ENCODE measurements at regions not wholly inside any gene's neighbourhood (a gene's known extent, or its start where the extent isn't known, plus 50 kb on each side); places are given as distances from the start of the nearest gene placed in this dataset.

GRCh38 chr2:217489145-217489960, 513.4 kb downstream of the TNS1 start:
- no peaks in the 10 kb centered on the region for H3K27me3 ChIP-seq (ENCODE audit: control insufficient read depth, extremely low read depth, insufficient read depth, low read length)
- H3K9ac ChIP-seq (ENCODE audit: control insufficient read depth, extremely low read depth, insufficient read depth, low read length) = no peak overlapping the region
- H3K9me3 ChIP-seq (ENCODE audit: control insufficient read depth, low read depth, low read length) = no peaks in the 10 kb centered on the region
- H3K4me3 ChIP-seq (ENCODE audit: control insufficient read depth in 2 of 3, extremely low read depth in 1 of 3, insufficient read depth in 2 of 3, low read depth in 1 of 3, low read length in 3 of 3) = no peak overlapping the region
- no peak overlapping the region for H3K27ac ChIP-seq (ENCODE audit: control insufficient read depth, insufficient read depth, low read length)
- no peaks in the 10 kb centered on the region for H3K36me3 ChIP-seq (ENCODE audit: control insufficient read depth in 2 of 2, extremely low read depth in 1 of 2, insufficient read depth in 2 of 2, low read length in 2 of 2)
- H3K4me1 ChIP-seq (ENCODE audit: control insufficient read depth, extremely low read depth, insufficient read depth, low read length) = peaks cover 8% of the 10 kb centered on the region
- FAIRE-seq (peak; percentile 71), DNase-seq (ENCODE audit: low read depth, low spot score) (peak; percentile 23)
- TF ChIP-seq EZH2 (IDR thresholded peaks at IDR 0.05; ENCODE audit: low read length) = no peak
- TF ChIP-seq, protein P1, sequence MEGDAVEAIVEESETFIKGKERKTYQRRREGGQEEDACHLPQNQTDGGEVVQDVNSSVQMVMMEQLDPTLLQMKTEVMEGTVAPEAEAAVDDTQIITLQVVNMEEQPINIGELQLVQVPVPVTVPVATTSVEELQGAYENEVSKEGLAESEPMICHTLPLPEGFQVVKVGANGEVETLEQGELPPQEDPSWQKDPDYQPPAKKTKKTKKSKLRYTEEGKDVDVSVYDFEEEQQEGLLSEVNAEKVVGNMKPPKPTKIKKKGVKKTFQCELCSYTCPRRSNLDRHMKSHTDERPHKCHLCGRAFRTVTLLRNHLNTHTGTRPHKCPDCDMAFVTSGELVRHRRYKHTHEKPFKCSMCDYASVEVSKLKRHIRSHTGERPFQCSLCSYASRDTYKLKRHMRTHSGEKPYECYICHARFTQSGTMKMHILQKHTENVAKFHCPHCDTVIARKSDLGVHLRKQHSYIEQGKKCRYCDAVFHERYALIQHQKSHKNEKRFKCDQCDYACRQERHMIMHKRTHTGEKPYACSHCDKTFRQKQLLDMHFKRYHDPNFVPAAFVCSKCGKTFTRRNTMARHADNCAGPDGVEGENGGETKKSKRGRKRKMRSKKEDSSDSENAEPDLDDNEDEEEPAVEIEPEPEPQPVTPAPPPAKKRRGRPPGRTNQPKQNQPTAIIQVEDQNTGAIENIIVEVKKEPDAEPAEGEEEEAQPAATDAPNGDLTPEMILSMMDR (optimal IDR thresholded peaks at IDR 0.05 in 1 of 3, IDR thresholded peaks at IDR 0.05 in 1 of 3, conservative IDR thresholded peaks at IDR 0.05 in 1 of 3; ENCODE audit: extremely low read depth in 1 of 3, insufficient read depth in 2 of 3, low read length in 3 of 3) = no peak
- no peaks in the 10 kb centered on the region for H3K9me1 ChIP-seq (ENCODE audit: control insufficient read depth, extremely low read depth, insufficient read depth, low read length)
- H3K4me2 ChIP-seq (ENCODE audit: control insufficient read depth, extremely low read depth, insufficient read depth, low read depth, low read length) = peak overlapping the region; percentile 30
- no peaks in the 10 kb centered on the region for H4K20me1 ChIP-seq (ENCODE audit: control insufficient read depth, extremely low read depth, insufficient read depth, low read length)
- H2AFZ ChIP-seq (ENCODE audit: control insufficient read depth, low read length) = no peak overlapping the region
- dilution Hi-C loops (cut with MboI; ENCODE audit: extremely low pct_ligation_motif_present, low sequenced_read_pairs) = no loop called here
- no peaks in the 10 kb centered on the region for H3K79me2 ChIP-seq (ENCODE audit: control insufficient read depth, insufficient read depth, low read length)

DNA sequence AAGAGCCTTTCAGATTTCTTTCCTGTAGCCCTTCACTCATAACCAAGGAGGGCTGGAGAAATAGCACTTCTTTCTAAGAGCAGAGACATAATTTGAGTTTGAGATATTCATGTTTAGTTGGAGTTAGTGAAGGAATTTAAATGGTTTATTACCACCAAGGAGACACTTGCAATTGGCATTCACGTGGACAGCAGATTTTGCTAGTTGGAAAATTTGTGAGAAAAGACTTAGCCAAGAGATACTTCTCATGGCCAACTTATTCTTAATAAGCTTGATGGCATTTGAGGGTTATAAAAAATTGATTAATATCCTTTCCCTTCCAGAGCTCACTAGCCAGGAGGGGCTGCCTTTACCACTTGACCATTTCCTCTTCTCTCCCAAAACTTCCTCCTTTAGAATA, 518.7 kb downstream of the TNS1 start:
- Histone ChIP-seq H3K4me1 (ENCODE audit: control insufficient read depth, extremely low read depth, insufficient read depth, low read length) (no peaks in the 10 kb centered on the region), H4K20me1 (ENCODE audit: control insufficient read depth, extremely low read depth, insufficient read depth, low read length) (no peaks in the 10 kb centered on the region), H3K9me3 (ENCODE audit: control insufficient read depth, low read depth, low read length) (no peaks in the 10 kb centered on the region), H3K27ac (ENCODE audit: control insufficient read depth, insufficient read depth, low read length) (no peak overlapping the region), H2AFZ (ENCODE audit: control insufficient read depth, low read length) (no peak overlapping the region), H3K27me3 (ENCODE audit: control insufficient read depth, extremely low read depth, insufficient read depth, low read length) (no peaks in the 10 kb centered on the region), H3K9ac (ENCODE audit: control insufficient read depth, extremely low read depth, insufficient read depth, low read length) (no peak overlapping the region), H3K36me3 (ENCODE audit: control insufficient read depth in 2 of 2, extremely low read depth in 1 of 2, insufficient read depth in 2 of 2, low read length in 2 of 2) (no peaks in the 10 kb centered on the region), H3K4me3 (ENCODE audit: control insufficient read depth in 2 of 3, extremely low read depth in 1 of 3, insufficient read depth in 2 of 3, low read depth in 1 of 3, low read length in 3 of 3) (no peak overlapping the region), H3K9me1 (ENCODE audit: control insufficient read depth, extremely low read depth, insufficient read depth, low read length) (no peaks in the 10 kb centered on the region), H3K79me2 (ENCODE audit: control insufficient read depth, insufficient read depth, low read length) (no peaks in the 10 kb centered on the region), H3K4me2 (ENCODE audit: control insufficient read depth, extremely low read depth, insufficient read depth, low read depth, low read length) (no peak overlapping the region)
- dilution Hi-C loops (cut with MboI; ENCODE audit: extremely low pct_ligation_motif_present, low sequenced_read_pairs) = no loop called here
- FAIRE-seq (no peak), DNase-seq (ENCODE audit: low read depth, low spot score) (no peak)
- TF ChIP-seq, protein P1 (optimal IDR thresholded peaks at IDR 0.05 in 1 of 3, IDR thresholded peaks at IDR 0.05 in 1 of 3, conservative IDR thresholded peaks at IDR 0.05 in 1 of 3; ENCODE audit: extremely low read depth in 1 of 3, insufficient read depth in 2 of 3, low read length in 3 of 3) = no peak
- TF ChIP-seq EZH2 (IDR thresholded peaks at IDR 0.05; ENCODE audit: low read length) = no peak

All from keratinocyte (primary cell).